ENCODE measurements at regions not wholly inside any gene's neighbourhood (a gene's known extent, or its start where the extent isn't known, plus 50 kb on each side); places are given as distances from the start of the nearest gene placed in this dataset.

- H3K27ac ChIP-seq (replicated peaks) = no peak overlapping the region
- no peak overlapping the region for H3K4me3 ChIP-seq (replicated peaks; ENCODE audit: insufficient read depth, low read length)
- H3K27me3 ChIP-seq (ENCODE audit: insufficient read depth, poor library complexity, severe bottlenecking) = no peaks in the 10 kb centered on the region
- DNase-seq (ENCODE audit: low read depth in 1 of 2, low spot score in 1 of 2) = no peak
- TF ChIP-seq REST (IDR thresholded peaks at IDR 0.05; ENCODE audit: insufficient replicate concordance, low read depth) = no peak
- no peak for TF ChIP-seq POLR2AphosphoS5 (IDR thresholded peaks at IDR 0.05; ENCODE audit: low read depth)
Observed at GRCh38 chr5:58327289-58327688, 132.6 kb downstream of the PLK2 start.

GRCh38 chr5:58326022-58326421, 133.9 kb downstream of the PLK2 start:
- H3K27ac ChIP-seq (replicated peaks) = no peak overlapping the region
- no peaks in the 10 kb centered on the region for H3K27me3 ChIP-seq (ENCODE audit: insufficient read depth, poor library complexity, severe bottlenecking)
- DNase-seq (ENCODE audit: low read depth in 1 of 2, low spot score in 1 of 2) = no peak
- no peak overlapping the region for H3K4me3 ChIP-seq (replicated peaks; ENCODE audit: insufficient read depth, low read length)
- no peak for TF ChIP-seq GABPA (IDR thresholded peaks at IDR 0.05; ENCODE audit: low read depth)
- no peak for TF ChIP-seq CTCF (IDR thresholded peaks at IDR 0.05; ENCODE audit: insufficient read depth, low read length)
- no peak for TF ChIP-seq POLR2AphosphoS5 (IDR thresholded peaks at IDR 0.05; ENCODE audit: low read depth)
- TF ChIP-seq SPI1 (IDR thresholded peaks at IDR 0.05; ENCODE audit: borderline replicate concordance, low read depth) = no peak
- TF ChIP-seq REST (IDR thresholded peaks at IDR 0.05; ENCODE audit: insufficient replicate concordance, low read depth) = no peak

- no peak for DNase-seq (ENCODE audit: low read depth in 1 of 2, low spot score in 1 of 2)
- no peak for TF ChIP-seq GABPA (IDR thresholded peaks at IDR 0.05; ENCODE audit: low read depth)
- TF ChIP-seq REST (IDR thresholded peaks at IDR 0.05; ENCODE audit: insufficient replicate concordance, low read depth) = no peak
- no peak for TF ChIP-seq SPI1 (IDR thresholded peaks at IDR 0.05; ENCODE audit: borderline replicate concordance, low read depth)
- no peak for TF ChIP-seq CTCF (IDR thresholded peaks at IDR 0.05; ENCODE audit: insufficient read depth, low read length)
- TF ChIP-seq POLR2AphosphoS5 (IDR thresholded peaks at IDR 0.05; ENCODE audit: low read depth) = no peak
- H3K27ac ChIP-seq (replicated peaks) = no peak overlapping the region
- H3K4me3 ChIP-seq (replicated peaks; ENCODE audit: insufficient read depth, low read length) = no peak overlapping the region
- H3K27me3 ChIP-seq (ENCODE audit: insufficient read depth, poor library complexity, severe bottlenecking) = no peaks in the 10 kb centered on the region
Observed at GRCh38 chr5:58322453-58322852, 137.4 kb downstream of the PLK2 start.

GRCh38 chr5:58318468-58318867, 141.4 kb downstream of the PLK2 start:
- no peak for DNase-seq (ENCODE audit: low read depth in 1 of 2, low spot score in 1 of 2)
- H3K27ac ChIP-seq (replicated peaks) = no peak overlapping the region
- H3K27me3 ChIP-seq (ENCODE audit: insufficient read depth, poor library complexity, severe bottlenecking) = no peaks in the 10 kb centered on the region
- TF ChIP-seq POLR2AphosphoS5 (IDR thresholded peaks at IDR 0.05; ENCODE audit: low read depth) = no peak
- TF ChIP-seq GABPA (IDR thresholded peaks at IDR 0.05; ENCODE audit: low read depth) = no peak
- TF ChIP-seq CTCF (IDR thresholded peaks at IDR 0.05; ENCODE audit: insufficient read depth, low read length) = no peak
- no peak for TF ChIP-seq SPI1 (IDR thresholded peaks at IDR 0.05; ENCODE audit: borderline replicate concordance, low read depth)
- no peak overlapping the region for H3K4me3 ChIP-seq (replicated peaks; ENCODE audit: insufficient read depth, low read length)
